ENCODE measurements at regions not wholly inside any gene's neighbourhood (a gene's known extent, or its start where the extent isn't known, plus 50 kb on each side); places are given as distances from the start of the nearest gene placed in this dataset.

GRCh38 chr9:87256973-87257372, 240.7 kb upstream of the DAPK1 start:
- Histone ChIP-seq H2BK5ac (ENCODE audit: low read length) (no peak overlapping the region), H2BK15ac (ENCODE audit: low read length) (no peak overlapping the region), H3K79me1 (ENCODE audit: low read depth, low read length) (no peaks in the 10 kb centered on the region), H2AFZ (ENCODE audit: low read length) (no peak overlapping the region), H2BK12ac (ENCODE audit: low read length) (no peak overlapping the region), H4K8ac (ENCODE audit: low read depth, low read length) (no peak overlapping the region), H3K27ac (replicated peaks; ENCODE audit: low read length) (no peak overlapping the region), H2AK5ac (ENCODE audit: low read depth, low read length) (no peak overlapping the region), H3K27me3 (ENCODE audit: control insufficient read depth in 3 of 3, insufficient read depth in 3 of 3, low read depth in 1 of 3, low read length in 3 of 3) (no peaks in the 10 kb centered on the region), H3K18ac (ENCODE audit: low read length) (no peak overlapping the region), H3K9ac (ENCODE audit: low read depth, low read length, poor library complexity) (no peak overlapping the region), H3K4me3 (ENCODE audit: low read length in 2 of 2) (no peak overlapping the region), H3K23ac (ENCODE audit: low read depth, low read length, poor library complexity) (no peak overlapping the region), H3K9me3 (replicated peaks in 1 of 2; ENCODE audit: control insufficient read depth in 2 of 2, insufficient read depth in 1 of 2, low read depth in 1 of 2, low read length in 2 of 2) (peaks cover 0 to 3% of the 10 kb centered on the region in 2 donors), H3K4me2 (ENCODE audit: insufficient read depth, low read length, poor library complexity, severe bottlenecking) (no peak overlapping the region), H3K4ac (ENCODE audit: low read length) (no peak overlapping the region), H3K14ac (ENCODE audit: low read length) (no peak overlapping the region), H2BK120ac (ENCODE audit: low read depth, low read length) (no peak overlapping the region), H3K4me1 (ENCODE audit: control insufficient read depth in 2 of 2, insufficient read depth in 1 of 2, low read depth in 1 of 2, low read length in 2 of 2) (no peaks in the 10 kb centered on the region), H4K91ac (ENCODE audit: low read depth, low read length, poor library complexity) (no peak overlapping the region), H3K36me3 (replicated peaks in 1 of 2; ENCODE audit: control insufficient read depth in 2 of 2, insufficient read depth in 2 of 2, low read length in 2 of 2) (no peaks in the 10 kb centered on the region)
- DNase-seq (ENCODE audit: low spot score): no peak

GRCh38 chr9:87259543-87260518, 237.8 kb upstream of the DAPK1 start:
- Histone ChIP-seq H3K27me3 (ENCODE audit: control insufficient read depth in 3 of 3, insufficient read depth in 3 of 3, low read depth in 1 of 3, low read length in 3 of 3) (no peaks in the 10 kb centered on the region), H3K4me3 (ENCODE audit: low read length in 2 of 2) (no peak overlapping the region), H3K4me2 (ENCODE audit: insufficient read depth, low read length, poor library complexity, severe bottlenecking) (no peak overlapping the region), H3K4me1 (ENCODE audit: control insufficient read depth in 2 of 2, insufficient read depth in 1 of 2, low read depth in 1 of 2, low read length in 2 of 2) (no peaks in the 10 kb centered on the region), H3K4ac (ENCODE audit: low read length) (no peak overlapping the region), H3K36me3 (replicated peaks in 1 of 2; ENCODE audit: control insufficient read depth in 2 of 2, insufficient read depth in 2 of 2, low read length in 2 of 2) (no peaks in the 10 kb centered on the region), H2BK15ac (ENCODE audit: low read length) (no peak overlapping the region), H4K8ac (ENCODE audit: low read depth, low read length) (no peak overlapping the region), H3K27ac (replicated peaks; ENCODE audit: low read length) (no peak overlapping the region), H4K91ac (ENCODE audit: low read depth, low read length, poor library complexity) (no peak overlapping the region), H2AK5ac (ENCODE audit: low read depth, low read length) (no peak overlapping the region), H3K23ac (ENCODE audit: low read depth, low read length, poor library complexity) (no peak overlapping the region), H3K9ac (ENCODE audit: low read depth, low read length, poor library complexity) (no peak overlapping the region), H3K18ac (ENCODE audit: low read length) (no peak overlapping the region), H2BK5ac (ENCODE audit: low read length) (no peak overlapping the region), H3K9me3 (replicated peaks in 1 of 2; ENCODE audit: control insufficient read depth in 2 of 2, insufficient read depth in 1 of 2, low read depth in 1 of 2, low read length in 2 of 2) (peaks cover 0 to 2% of the 10 kb centered on the region in 2 donors), H3K79me1 (ENCODE audit: low read depth, low read length) (no peaks in the 10 kb centered on the region), H2BK12ac (ENCODE audit: low read length) (no peak overlapping the region), H2AFZ (ENCODE audit: low read length) (no peak overlapping the region), H3K14ac (ENCODE audit: low read length) (no peak overlapping the region), H2BK120ac (ENCODE audit: low read depth, low read length) (no peak overlapping the region)
- no CpG with 5 or more reads among the region's 20 CpGs for WGBS, 2 donors (ENCODE audit: extremely low coverage in 2 of 2, insufficient read length in 2 of 2, insufficient replicate concordance in 1 of 2)
- no peak for DNase-seq (ENCODE audit: low spot score)

- Histone ChIP-seq H3K9ac (ENCODE audit: low read depth, low read length, poor library complexity) (no peak overlapping the region), H3K27ac (replicated peaks; ENCODE audit: low read length) (no peak overlapping the region), H3K4ac (ENCODE audit: low read length) (no peak overlapping the region), H3K79me1 (ENCODE audit: low read depth, low read length) (no peaks in the 10 kb centered on the region), H2BK12ac (ENCODE audit: low read length) (peak overlapping the region; percentile 2), H3K9me3 (replicated peaks in 1 of 2; ENCODE audit: control insufficient read depth in 2 of 2, insufficient read depth in 1 of 2, low read depth in 1 of 2, low read length in 2 of 2) (peaks cover 0 to 2% of the 10 kb centered on the region in 2 donors), H3K23ac (ENCODE audit: low read depth, low read length, poor library complexity) (no peak overlapping the region), H3K36me3 (replicated peaks in 1 of 2; ENCODE audit: control insufficient read depth in 2 of 2, insufficient read depth in 2 of 2, low read length in 2 of 2) (no peaks in the 10 kb centered on the region), H3K4me1 (ENCODE audit: control insufficient read depth in 2 of 2, insufficient read depth in 1 of 2, low read depth in 1 of 2, low read length in 2 of 2) (no peaks in the 10 kb centered on the region), H3K4me2 (ENCODE audit: insufficient read depth, low read length, poor library complexity, severe bottlenecking) (no peak overlapping the region), H2AK5ac (ENCODE audit: low read depth, low read length) (no peak overlapping the region), H2BK120ac (ENCODE audit: low read depth, low read length) (no peak overlapping the region), H3K18ac (ENCODE audit: low read length) (peak overlapping the region; percentile 48), H4K91ac (ENCODE audit: low read depth, low read length, poor library complexity) (no peak overlapping the region), H3K4me3 (ENCODE audit: low read length in 2 of 2) (no peak overlapping the region), H4K8ac (ENCODE audit: low read depth, low read length) (no peak overlapping the region), H2BK15ac (ENCODE audit: low read length) (no peak overlapping the region), H3K14ac (ENCODE audit: low read length) (no peak overlapping the region), H2AFZ (ENCODE audit: low read length) (no peak overlapping the region), H3K27me3 (ENCODE audit: control insufficient read depth in 3 of 3, insufficient read depth in 3 of 3, low read depth in 1 of 3, low read length in 3 of 3) (no peaks in the 10 kb centered on the region), H2BK5ac (ENCODE audit: low read length) (no peak overlapping the region)
- DNase-seq (ENCODE audit: low spot score): peak; percentile 8
- no CpG with 5 or more reads among the region's 9 CpGs for WGBS, 2 donors (ENCODE audit: extremely low coverage in 2 of 2, insufficient read length in 2 of 2, insufficient replicate concordance in 1 of 2)
Observed at GRCh38 chr9:87263291-87263690, 234.4 kb upstream of the DAPK1 start.

GRCh38 chr9:87266697-87267096, 231.0 kb upstream of the DAPK1 start:
- Histone ChIP-seq H2AK5ac (ENCODE audit: low read depth, low read length) (no peak overlapping the region), H3K4me3 (ENCODE audit: low read length in 2 of 2) (no peak overlapping the region), H3K4me2 (ENCODE audit: insufficient read depth, low read length, poor library complexity, severe bottlenecking) (no peak overlapping the region), H3K79me1 (ENCODE audit: low read depth, low read length) (no peaks in the 10 kb centered on the region), H3K9ac (ENCODE audit: low read depth, low read length, poor library complexity) (no peak overlapping the region), H3K36me3 (replicated peaks in 1 of 2; ENCODE audit: control insufficient read depth in 2 of 2, insufficient read depth in 2 of 2, low read length in 2 of 2) (no peaks in the 10 kb centered on the region), H4K8ac (ENCODE audit: low read depth, low read length) (no peak overlapping the region), H2BK15ac (ENCODE audit: low read length) (no peak overlapping the region), H2BK120ac (ENCODE audit: low read depth, low read length) (no peak overlapping the region), H2BK12ac (ENCODE audit: low read length) (no peak overlapping the region), H4K91ac (ENCODE audit: low read depth, low read length, poor library complexity) (no peak overlapping the region), H3K23ac (ENCODE audit: low read depth, low read length, poor library complexity) (no peak overlapping the region), H3K18ac (ENCODE audit: low read length) (no peak overlapping the region), H2AFZ (ENCODE audit: low read length) (no peak overlapping the region), H3K27ac (replicated peaks; ENCODE audit: low read length) (no peak overlapping the region), H3K4ac (ENCODE audit: low read length) (no peak overlapping the region), H3K4me1 (ENCODE audit: control insufficient read depth in 2 of 2, insufficient read depth in 1 of 2, low read depth in 1 of 2, low read length in 2 of 2) (peaks cover 0 to 13% of the 10 kb centered on the region in 2 donors), H3K9me3 (replicated peaks in 1 of 2; ENCODE audit: control insufficient read depth in 2 of 2, insufficient read depth in 1 of 2, low read depth in 1 of 2, low read length in 2 of 2) (no peaks in the 10 kb centered on the region), H3K14ac (ENCODE audit: low read length) (no peak overlapping the region), H2BK5ac (ENCODE audit: low read length) (no peak overlapping the region), H3K27me3 (ENCODE audit: control insufficient read depth in 3 of 3, insufficient read depth in 3 of 3, low read depth in 1 of 3, low read length in 3 of 3) (no peaks in the 10 kb centered on the region)
- no CpG with 5 or more reads among the region's 1 CpG for WGBS, 2 donors (ENCODE audit: extremely low coverage in 2 of 2, insufficient read length in 2 of 2, insufficient replicate concordance in 1 of 2)
- DNase-seq (ENCODE audit: low spot score): no peak

Data from neuronal stem cell (in vitro differentiated cells).